ENCODE measurements at regions not wholly inside any gene's neighbourhood (a gene's known extent, or its start where the extent isn't known, plus 50 kb on each side); places are given as distances from the start of the nearest gene placed in this dataset.

GRCh38 chr18:71837547-71837946 is 706.6 kb downstream of the CBLN2 start:
- Histone ChIP-seq H3K4me3 (no peak overlapping the region), H3K27me3 (no peaks in the 10 kb centered on the region), H3K36me3 (no peaks in the 10 kb centered on the region), H3K9me3 (no peaks in the 10 kb centered on the region), H3K27ac (no peak overlapping the region), H3K4me1 (no peaks in the 10 kb centered on the region)
- no peak for DNase-seq
- TF ChIP-seq CTCF (IDR thresholded peaks at IDR 0.05) = no peak
- intact Hi-C loops (cut with DNase I; ENCODE audit: low total_unique reads) = no loop called here

- H3K4me3 ChIP-seq = no peak overlapping the region
- no peaks in the 10 kb centered on the region for H3K36me3 ChIP-seq
- no peak for DNase-seq
- no peak overlapping the region for H3K27ac ChIP-seq
- no peak for TF ChIP-seq CTCF (IDR thresholded peaks at IDR 0.05)
- intact Hi-C loops (cut with DNase I; ENCODE audit: low total_unique reads) = no loop called here
- no peaks in the 10 kb centered on the region for H3K9me3 ChIP-seq
- H3K27me3 ChIP-seq = no peaks in the 10 kb centered on the region
- no peaks in the 10 kb centered on the region for H3K4me1 ChIP-seq
Measured at GRCh38 chr18:71832946-71833617, 711.1 kb downstream of the CBLN2 start.

- H3K4me1 ChIP-seq = no peaks in the 10 kb centered on the region
- intact Hi-C loops (cut with DNase I; ENCODE audit: low total_unique reads) = no loop called here
- H3K4me3 ChIP-seq = no peak overlapping the region
- no peak overlapping the region for H3K27ac ChIP-seq
- H3K9me3 ChIP-seq = no peaks in the 10 kb centered on the region
- TF ChIP-seq CTCF (IDR thresholded peaks at IDR 0.05) = no peak
- no peak for DNase-seq
- no peaks in the 10 kb centered on the region for H3K27me3 ChIP-seq
- no peaks in the 10 kb centered on the region for H3K36me3 ChIP-seq
Measured at GRCh38 chr18:71831039-71831438, 713.1 kb downstream of the CBLN2 start.

- no peaks in the 10 kb centered on the region for H3K36me3 ChIP-seq
- DNase-seq = no peak
- intact Hi-C loops (cut with DNase I; ENCODE audit: low total_unique reads) = no loop called here
- TF ChIP-seq CTCF (IDR thresholded peaks at IDR 0.05) = no peak
- no peaks in the 10 kb centered on the region for H3K27me3 ChIP-seq
- H3K4me1 ChIP-seq = no peaks in the 10 kb centered on the region
- H3K4me3 ChIP-seq = no peak overlapping the region
- no peak overlapping the region for H3K27ac ChIP-seq
- H3K9me3 ChIP-seq = no peaks in the 10 kb centered on the region
Measured at GRCh38 chr18:71827301-71827700, 716.8 kb downstream of the CBLN2 start.

GRCh38 chr18:71815305-71815704 is 728.8 kb downstream of the CBLN2 start:
- Histone ChIP-seq H3K4me1 (no peaks in the 10 kb centered on the region), H3K27me3 (no peaks in the 10 kb centered on the region), H3K9me3 (no peaks in the 10 kb centered on the region), H3K36me3 (no peaks in the 10 kb centered on the region), H3K27ac (no peak overlapping the region), H3K4me3 (no peak overlapping the region)
- TF ChIP-seq CTCF (IDR thresholded peaks at IDR 0.05) = no peak
- intact Hi-C loops (cut with DNase I; ENCODE audit: low total_unique reads) = no loop called here
- no peak for DNase-seq

GRCh38 chr18:71809711-71810110 is 734.4 kb downstream of the CBLN2 start:
- Histone ChIP-seq H3K9me3 (no peaks in the 10 kb centered on the region), H3K36me3 (no peaks in the 10 kb centered on the region), H3K4me1 (no peaks in the 10 kb centered on the region), H3K4me3 (no peak overlapping the region), H3K27me3 (no peaks in the 10 kb centered on the region), H3K27ac (no peak overlapping the region)
- TF ChIP-seq CTCF (IDR thresholded peaks at IDR 0.05) = no peak
- DNase-seq = no peak
- intact Hi-C loops (cut with DNase I; ENCODE audit: low total_unique reads) = no loop called here

Data from tibial artery (tissue), 4 donors.